IPS-18a (cell line): ENCODE measurements at regions not wholly inside any gene's neighbourhood (a gene's known extent, or its start where the extent isn't known, plus 50 kb on each side); places are given as distances from the start of the nearest gene placed in this dataset.
"Not testable (repeated sequence)": the region's sequence is repeated elsewhere in the genome, so short reads cannot be mapped to it uniquely, and the experiment has no call there.

Experiments
- H3K27ac ChIP-seq: one replicate; pipeline ENCODE4 v1.5.1; 2013; ENCODE audit warnings: low read length
- H3K27me3 ChIP-seq: one replicate; pipeline ENCODE4 v1.6.1; 2013; ENCODE audit warnings: mild to moderate bottlenecking, low read length; ENCODE audit not compliant: control insufficient read depth, insufficient read depth
- H3K36me3 ChIP-seq: one replicate; pipeline ENCODE4 v1.6.1; 2013; ENCODE audit warnings: low read depth, low read length; ENCODE audit not compliant: control insufficient read depth
- H3K4me1 ChIP-seq: one replicate; pipeline ENCODE4 v1.6.1; 2013; ENCODE audit warnings: low read depth, low read length; ENCODE audit not compliant: control insufficient read depth
- H3K4me3 ChIP-seq: one replicate; pipeline ENCODE4 v1.5.1; 2013; ENCODE audit warnings: low read length
- H3K9ac ChIP-seq: one replicate; pipeline ENCODE4 v1.6.1; 2013; ENCODE audit warnings: mild to moderate bottlenecking, low read length, moderate library complexity
- H3K9me3 ChIP-seq: one replicate; pipeline ENCODE4 v1.6.1; 2013; ENCODE audit warnings: low read depth, low read length; ENCODE audit not compliant: control insufficient read depth

DNA sequence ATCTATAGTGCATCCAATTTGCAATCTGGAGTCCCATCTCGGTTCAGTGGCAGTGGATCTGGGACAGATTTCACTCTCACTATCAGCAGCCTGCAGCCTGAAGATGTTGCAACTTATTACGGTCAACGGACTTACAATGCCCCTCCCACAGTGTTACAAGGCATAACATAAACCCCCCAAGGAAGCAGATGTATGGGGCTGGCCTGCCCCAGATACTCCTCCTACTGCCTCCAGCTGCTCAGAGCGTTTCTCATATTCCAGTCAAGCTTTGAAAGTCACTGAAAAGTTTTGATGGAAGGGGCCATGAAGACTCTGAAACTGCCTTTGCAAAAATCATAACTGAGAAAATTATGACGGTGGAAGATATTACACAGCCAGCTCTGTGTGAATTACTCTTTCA lies 1193.6 kb downstream of the RPIA start:
- H3K9ac ChIP-seq, H3K9me3 ChIP-seq, H3K4me3 ChIP-seq, H3K4me1 ChIP-seq, H3K27me3 ChIP-seq, H3K27ac ChIP-seq, H3K36me3 ChIP-seq: not testable (repeated sequence)

- not testable (repeated sequence) for H3K4me1 ChIP-seq, H3K27ac ChIP-seq, H3K9me3 ChIP-seq
Observed at GRCh38 chr2:89888693-89889092, 1197.2 kb downstream of the RPIA start.

DNA sequence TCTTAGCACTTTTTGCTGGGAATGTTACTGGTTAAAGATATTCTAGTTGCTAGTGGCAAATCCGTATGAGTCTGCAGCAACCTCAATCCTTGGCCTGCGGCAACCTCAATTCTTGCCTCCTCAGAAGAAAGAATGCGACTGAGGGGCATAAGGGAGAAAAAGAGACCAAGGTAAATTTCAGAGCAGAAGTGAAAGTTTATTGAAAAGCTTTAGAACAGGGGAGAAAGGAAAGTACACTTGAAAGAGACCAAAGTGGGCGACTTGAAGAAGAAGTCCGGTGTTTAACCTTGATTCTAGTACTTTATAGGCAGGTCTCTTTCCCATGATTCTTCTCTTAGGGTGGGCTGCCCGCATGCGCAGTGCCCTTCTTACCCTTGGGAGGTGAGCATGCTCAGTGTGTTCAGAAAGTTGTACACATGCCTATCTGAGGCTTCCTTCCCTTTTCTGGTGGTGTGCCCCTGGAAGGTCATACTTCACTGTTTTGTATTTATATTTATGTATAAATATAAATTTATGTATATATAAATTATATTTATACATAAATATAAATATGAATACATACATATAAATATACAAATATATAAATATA lies 1198.8 kb downstream of the RPIA start:
- not testable (repeated sequence) for H3K9me3 ChIP-seq, H3K27ac ChIP-seq, H3K4me1 ChIP-seq, H3K36me3 ChIP-seq, H3K4me3 ChIP-seq, H3K9ac ChIP-seq, H3K27me3 ChIP-seq

More at GRCh38 chr2:89888693-89889092, 1197.2 kb downstream of the RPIA start:
- not testable (repeated sequence) for H3K9ac ChIP-seq, H3K36me3 ChIP-seq, H3K4me3 ChIP-seq, H3K27me3 ChIP-seq

DNA sequence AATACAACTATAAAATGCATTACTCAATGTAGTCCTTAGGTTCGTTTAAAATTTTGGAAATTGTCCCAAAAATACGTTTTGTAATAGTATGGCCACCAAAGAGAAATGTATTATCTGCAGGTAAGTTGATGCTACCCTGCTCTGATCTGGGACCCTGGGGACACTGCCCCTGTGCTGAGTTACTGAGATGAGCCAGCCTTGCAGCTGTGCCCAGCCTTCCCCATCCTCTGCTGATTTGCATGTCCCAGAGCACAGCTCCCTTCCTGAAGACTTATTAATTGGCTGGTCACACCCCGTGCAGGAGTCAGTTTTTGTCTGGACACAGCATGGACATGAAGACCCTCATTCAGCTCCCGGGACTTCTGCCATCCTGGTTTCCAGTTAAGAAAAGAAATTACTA lies 1203.5 kb downstream of the RPIA start:
- not testable (repeated sequence) for H3K27me3 ChIP-seq, H3K9ac ChIP-seq, H3K27ac ChIP-seq, H3K4me3 ChIP-seq, H3K9me3 ChIP-seq, H3K36me3 ChIP-seq, H3K4me1 ChIP-seq

DNA sequence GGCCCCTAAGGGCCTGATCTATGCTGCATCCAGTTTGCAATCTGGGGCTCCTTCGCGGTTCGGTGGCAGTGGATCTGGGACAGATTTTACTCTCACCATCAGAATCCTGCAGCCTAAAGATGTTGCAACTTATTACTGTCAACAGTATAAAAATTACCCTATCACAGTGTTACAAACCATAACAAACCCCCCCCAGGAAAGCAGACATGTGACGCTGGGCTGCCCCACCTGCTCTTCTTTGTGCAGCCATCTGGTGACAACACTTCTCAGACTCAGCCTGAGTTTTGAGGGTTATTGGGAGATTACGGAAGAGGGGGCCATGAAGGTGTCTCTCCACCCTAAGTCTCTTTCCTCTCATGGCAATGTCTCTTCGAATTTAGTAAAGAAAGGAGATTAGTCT lies 1204.2 kb downstream of the RPIA start:
- H3K4me3 ChIP-seq, H3K9ac ChIP-seq, H3K4me1 ChIP-seq, H3K27ac ChIP-seq, H3K27me3 ChIP-seq, H3K36me3 ChIP-seq, H3K9me3 ChIP-seq: not testable (repeated sequence)

- H3K4me3 ChIP-seq, H3K36me3 ChIP-seq: not testable (repeated sequence)
Observed at GRCh38 chr2:89927018-89927417, 1235.5 kb downstream of the RPIA start.

DNA sequence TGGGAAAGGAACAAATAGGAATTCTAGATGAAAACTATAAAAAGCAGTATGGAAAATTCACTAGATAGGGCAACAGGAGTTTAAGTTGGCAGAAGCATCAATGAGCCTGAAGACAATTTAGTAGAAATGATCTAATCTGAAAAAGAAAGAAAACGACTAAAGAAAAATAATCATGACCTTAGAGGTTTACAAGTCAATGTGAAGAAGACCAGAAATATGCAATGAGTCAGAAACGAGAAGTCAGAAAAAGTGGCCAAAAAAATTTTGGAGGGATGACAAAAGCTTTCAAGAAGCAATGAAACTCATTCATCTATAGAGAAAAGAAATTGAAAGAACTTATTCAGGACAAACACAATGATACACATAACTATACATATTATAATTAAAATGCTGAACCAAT lies 1244.0 kb downstream of the RPIA start:
- not testable (repeated sequence) for H3K9me3 ChIP-seq, H3K36me3 ChIP-seq, H3K9ac ChIP-seq, H3K4me1 ChIP-seq, H3K27me3 ChIP-seq, H3K4me3 ChIP-seq, H3K27ac ChIP-seq

More at GRCh38 chr2:89927018-89927417, 1235.5 kb downstream of the RPIA start:
- H3K27me3 ChIP-seq, H3K4me1 ChIP-seq, H3K27ac ChIP-seq, H3K9ac ChIP-seq, H3K9me3 ChIP-seq: not testable (repeated sequence)

GRCh38 chr2:89936011-89936410 lies 1244.5 kb downstream of the RPIA start:
- H3K9me3 ChIP-seq, result not testable (repeated sequence)

DNA sequence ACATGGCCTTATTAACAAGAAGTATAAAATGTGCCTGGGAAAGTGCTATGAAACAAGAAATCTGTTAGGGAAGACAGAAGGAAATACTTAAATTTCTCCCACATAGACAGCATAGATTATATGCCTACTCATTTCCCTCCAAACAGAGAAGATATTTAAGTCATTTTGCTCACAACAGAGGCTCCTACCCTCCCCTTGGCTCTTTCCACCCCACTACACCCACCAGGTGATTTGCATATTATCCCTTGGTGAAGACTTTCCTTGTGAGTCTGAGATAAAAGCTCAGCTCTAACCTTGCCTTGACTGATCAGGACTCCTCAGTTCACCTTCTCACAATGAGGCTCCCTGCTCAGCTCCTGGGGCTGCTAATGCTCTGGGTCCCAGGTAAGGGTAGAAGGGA lies 1245.1 kb downstream of the RPIA start:
- H3K27ac ChIP-seq, H3K36me3 ChIP-seq, H3K9ac ChIP-seq, H3K4me1 ChIP-seq, H3K4me3 ChIP-seq, H3K27me3 ChIP-seq, H3K9me3 ChIP-seq: not testable (repeated sequence)

More at GRCh38 chr2:89936011-89936410, 1244.5 kb downstream of the RPIA start:
- not testable (repeated sequence) for H3K9ac ChIP-seq, H3K27ac ChIP-seq, H3K27me3 ChIP-seq, H3K4me3 ChIP-seq, H3K36me3 ChIP-seq, H3K4me1 ChIP-seq

- not testable (repeated sequence) for H3K27ac ChIP-seq, H3K4me3 ChIP-seq, H3K27me3 ChIP-seq, H3K9me3 ChIP-seq, H3K36me3 ChIP-seq, H3K4me1 ChIP-seq, H3K9ac ChIP-seq
Observed at GRCh38 chr2:89938756-89939155, 1247.3 kb downstream of the RPIA start.

GRCh38 chr2:89944267-89944666 lies 1252.8 kb downstream of the RPIA start:
- not testable (repeated sequence) for H3K27ac ChIP-seq, H3K4me1 ChIP-seq, H3K9me3 ChIP-seq, H3K27me3 ChIP-seq, H3K4me3 ChIP-seq, H3K9ac ChIP-seq, H3K36me3 ChIP-seq

GRCh38 chr2:89945004-89945616 lies 1253.6 kb downstream of the RPIA start:
- H3K4me1 ChIP-seq, H3K9ac ChIP-seq, H3K4me3 ChIP-seq, H3K27me3 ChIP-seq, H3K27ac ChIP-seq, H3K9me3 ChIP-seq, H3K36me3 ChIP-seq: not testable (repeated sequence)
